GM12878 (cell line): ENCODE measurements at regions not wholly inside any gene's neighbourhood (a gene's known extent, or its start where the extent isn't known, plus 50 kb on each side); places are given as distances from the start of the nearest gene placed in this dataset.

Experiments
- ATAC-seq: fragments of 200-7000 bp; cut with Tn5 transposase; 3 replicates; pipeline ENCODE4 v1.9.1; 2020; ENCODE audit warnings: mild to moderate bottlenecking, moderate library complexity
- BruUV-seq: library from RNA; stranded (reverse); fragments of 400-500 nt; replicated peaks from 2 replicates; lab custom pipeline; 2021; lab: Mats Ljungman, UMichigan
- CTCF ChIA-PET: fragments of 300-600 bp; sonication (Branson Sonifier 250); formaldehyde crosslinking; extraction: SDS; loops from one replicate; lab custom pipeline; 2021; ENCODE audit warnings: inconsistent platforms; lab: Yijun Ruan, JAX
- POLR2A ChIA-PET: fragments of 350-600 bp; formaldehyde crosslinking; extraction: SDS; loops from one replicate; lab custom pipeline; 2021; ENCODE audit warnings: inconsistent platforms; lab: Charles Lee
- RAD21 ChIA-PET: fragments of 300-600 bp; sonication (Branson Sonifier 250); formaldehyde crosslinking; loops from one replicate; lab custom pipeline; 2023; ENCODE audit warnings: antibody characterized with exemption; ENCODE audit not compliant: unreplicated experiment; lab: Charles Lee
- SMC1A ChIA-PET: fragments of 300-600 bp; sonication (Branson Sonifier 250); formaldehyde crosslinking; loops from one replicate; lab custom pipeline; 2023; ENCODE audit not compliant: unreplicated experiment, uncharacterized antibody; lab: Charles Lee
- DNase-seq: peaks from one replicate; pipeline ENCODE4 v3.0.0-alpha.2; 2011; ENCODE audit warnings: low read depth, low spot score
- FAIRE-seq: peaks from 3 replicates; lab custom pipeline; 2011; peaks lifted over from hg19 to GRCh38; lab: Jason Lieb, UNC
- H2AFZ ChIP-seq: 2 replicates; pipeline ENCODE4 v1.6.0; 2011; ENCODE audit warnings: low read depth, low read length, control low read depth; ENCODE audit not compliant: control insufficient read depth
- H3K27ac ChIP-seq: 2 replicates; pipeline ENCODE4 v1.5.1; 2011; ENCODE audit warnings: control low read depth; ENCODE audit not compliant: control insufficient read depth, insufficient read depth
- H3K27me3 ChIP-seq, 2 experiments: replicated peaks in 1 of 2; 2 replicates each; pipeline versions ENCODE4 v1.6.0 to v1.6.1; 2011; ENCODE audit warnings: low read length in 1 of 2; ENCODE audit not compliant: control insufficient read depth in 2 of 2, insufficient read depth in 2 of 2
- H3K36me3 ChIP-seq, 2 experiments: 2 replicates each; pipeline ENCODE4 v1.5.1; 2011; ENCODE audit warnings: low read length in 1 of 2; ENCODE audit not compliant: control insufficient read depth in 2 of 2, insufficient read depth in 2 of 2
- H3K4me1 ChIP-seq: 2 replicates; pipeline ENCODE4 v1.6.1; 2011; ENCODE audit warnings: mild to moderate bottlenecking, low read length, moderate library complexity, mixed read lengths; ENCODE audit not compliant: control insufficient read depth, insufficient read depth
- H3K4me2 ChIP-seq: 2 replicates; pipeline ENCODE4 v1.6.0; 2011; ENCODE audit warnings: control low read depth; ENCODE audit not compliant: control insufficient read depth, insufficient read depth
- H3K4me3 ChIP-seq: fragments of 200-600 bp; sonication (generic); 2 replicates; pipeline ENCODE4 v1.5.1; 2016
- H3K79me2 ChIP-seq: 2 replicates; pipeline ENCODE4 v1.6.0; 2011; ENCODE audit warnings: low read length; ENCODE audit not compliant: control insufficient read depth, insufficient read depth
- H3K9ac ChIP-seq: 2 replicates; pipeline ENCODE4 v1.8.0; 2011; ENCODE audit warnings: low read length, control low read depth, mixed read lengths; ENCODE audit not compliant: control insufficient read depth, insufficient read depth
- H3K9me3 ChIP-seq: replicated peaks from 3 replicates; pipeline ENCODE4 v1.5.1; 2011; ENCODE audit warnings: mild to moderate bottlenecking, low read length; ENCODE audit not compliant: control insufficient read depth, insufficient read depth
- H4K20me1 ChIP-seq: 2 replicates; pipeline ENCODE4 v1.6.0; 2011; ENCODE audit not compliant: control insufficient read depth, insufficient read depth
- CHD4 ChIP-seq: fragments of 200-600 bp; sonication (generic); IDR thresholded peaks from 2 replicates; pipeline ENCODE4 v1.6.1; 2016; ENCODE audit warnings: mild to moderate bottlenecking
- DPF2 ChIP-seq: fragments of 450-650 bp; IDR thresholded peaks from 2 replicates; pipeline ENCODE4 v1.6.1; 2017; ENCODE audit warnings: mild to moderate bottlenecking
- E2F8 ChIP-seq: fragments of 450-650 bp; IDR thresholded peaks from 2 replicates; pipeline ENCODE4 v1.6.1; 2018; ENCODE audit warnings: mild to moderate bottlenecking, low read depth, moderate library complexity; ENCODE audit not compliant: partially characterized antibody
- HDAC6 ChIP-seq: fragments of 200-600 bp; sonication (generic); IDR thresholded peaks from one replicate; pipeline ENCODE4 v1.8.0; 2017; ENCODE audit warnings: antibody characterized with exemption; ENCODE audit not compliant: unreplicated experiment
- IKZF1 ChIP-seq: fragments of 450-650 bp; conservative IDR thresholded peaks from 2 replicates; pipeline ENCODE4 v1.6.1; 2017; ENCODE audit warnings: antibody characterized with exemption, mild to moderate bottlenecking
- NBN ChIP-seq: fragments of 450-650 bp; IDR thresholded peaks from 2 replicates; pipeline ENCODE4 v1.6.1; 2016
- NFIC ChIP-seq: IDR thresholded peaks from 2 replicates; pipeline ENCODE4 v1.6.1; 2012; ENCODE audit warnings: low read depth, mild to moderate bottlenecking, inconsistent platforms, low read length, moderate library complexity
- NRF1 ChIP-seq: conservative IDR thresholded peaks from 2 replicates; pipeline ENCODE4 v1.6.1; 2011; ENCODE audit warnings: mild to moderate bottlenecking, low read depth, low read length, improper control_type of control experiment
- PAX5 ChIP-seq: IDR thresholded peaks from 2 replicates; pipeline ENCODE4 v1.6.1; 2011; ENCODE audit warnings: low read depth, low read length, borderline replicate concordance
- SMAD1 ChIP-seq: fragments of 450-650 bp; IDR thresholded peaks from 2 replicates; pipeline ENCODE4 v1.6.1; 2018; ENCODE audit warnings: mild to moderate bottlenecking, low read depth; ENCODE audit not compliant: partially characterized antibody
- ZBTB11 ChIP-seq: fragments of 450-650 bp; formaldehyde crosslinking; IDR thresholded peaks from 2 replicates; pipeline ENCODE4 v1.5.0; 2022; ENCODE audit warnings: mild to moderate bottlenecking, missing genetic modification characterization
- ZSCAN29 ChIP-seq: fragments of 450-650 bp; IDR thresholded peaks from 2 replicates; pipeline ENCODE4 v1.6.1; 2017; ENCODE audit warnings: mild to moderate bottlenecking, moderate library complexity
- WGBS: methylation state at CpG from one replicate; pipeline ENCODE4 v1.1.6; 2016; ENCODE audit warnings: low lambda C conversion rate; ENCODE audit not compliant: insufficient replicate concordance, insufficient coverage; ENCODE audit errors: missing lambda C conversion rate; 5-methylcytosine and 5-hydroxymethylcytosine counted together
- in situ Hi-C: fragments of 300-500 bp; cut with MboI; formaldehyde crosslinking; loops from 9 replicates; pipeline ENCODE4 v1.14.3; 2018; ENCODE audit warnings: mixed read lengths
- intact Hi-C: fragments of 100-400 bp; cut with micrococcal nuclease; formaldehyde crosslinking; loops from one replicate; pipeline ENCODE4 v1.14.2; 2022; ENCODE audit not compliant: unreplicated experiment

GRCh38 chr16:65938083-65938482, 428.4 kb upstream of the CDH5 start:
- in situ Hi-C loops (no loop called here), intact Hi-C loops (no loop called here)
- Histone ChIP-seq H3K4me2 (no peak overlapping the region), H3K27ac (no peak overlapping the region), H3K36me3 (no peaks in the 10 kb centered on the region), H3K27me3 (no peaks in the 10 kb centered on the region), H3K9ac (no peak overlapping the region), H4K20me1 (no peaks in the 10 kb centered on the region), H3K4me1 (no peaks in the 10 kb centered on the region), H3K79me2 (no peaks in the 10 kb centered on the region), H3K4me3 (no peak overlapping the region), H2AFZ (no peak overlapping the region), H3K9me3 (no peaks in the 10 kb centered on the region)
- DNase-seq (no peak), ATAC-seq (no peak), FAIRE-seq (no peak)
- TF ChIP-seq NBN (no peak), ZSCAN29 (no peak), NRF1 (no peak)
- ChIA-PET POLR2A (no interaction called here), RAD21 (no interaction called here), CTCF (no interaction called here), SMC1A (no interaction called here)
- BruUV-seq = no TSS peak
- WGBS = 0% methylated on average over 1 of the region's 1 CpG

- no peak overlapping the region for H3K4me3 ChIP-seq
- H3K9me3 ChIP-seq = no peaks in the 10 kb centered on the region
- H2AFZ ChIP-seq = no peak overlapping the region
- H3K4me1 ChIP-seq = no peaks in the 10 kb centered on the region
- DNase-seq = no peak
- H3K79me2 ChIP-seq = no peaks in the 10 kb centered on the region
- no TSS peak for BruUV-seq
- H3K9ac ChIP-seq = no peak overlapping the region
- no peak overlapping the region for H3K4me2 ChIP-seq
- H3K36me3 ChIP-seq = no peaks in the 10 kb centered on the region
- no peak for TF ChIP-seq E2F8
- no peak for TF ChIP-seq IKZF1
- TF ChIP-seq DPF2 = no peak
- no peak for TF ChIP-seq SMAD1
- TF ChIP-seq ZBTB11 = no peak
- TF ChIP-seq CHD4 = no peak
- no peak for TF ChIP-seq HDAC6
- TF ChIP-seq PAX5 = no peak
- TF ChIP-seq NFIC = no peak
- ChIA-PET RAD21 (no interaction called here), POLR2A (no interaction called here), SMC1A (no interaction called here), CTCF (no interaction called here)
- no peak for FAIRE-seq
- H3K27ac ChIP-seq = no peak overlapping the region
- no peak for ATAC-seq
- WGBS = 0% methylated on average over 1 of the region's 1 CpG
- intact Hi-C loops (no loop called here), in situ Hi-C loops (no loop called here)
- H3K27me3 ChIP-seq = no peaks in the 10 kb centered on the region
- no peaks in the 10 kb centered on the region for H4K20me1 ChIP-seq
Observed at GRCh38 chr16:65937455-65937854, 429.0 kb upstream of the CDH5 start.
